Liver (tissue), 3 donors: ENCODE measurements at regions not wholly inside any gene's neighbourhood (a gene's known extent, or its start where the extent isn't known, plus 50 kb on each side); places are given as distances from the start of the nearest gene placed in this dataset.
A peak's percentile ranks its signal among the peaks of the same experiment; 100 is the strongest.

ENCODE experiments used
- CTCF ChIP-seq: fragments of 150-350 bp; IDR thresholded peaks from 2 replicates; pipeline ENCODE4 v1.5.1; 2017; ENCODE audit warnings: improper control_type of control experiment, low read depth, low read length; ENCODE audit not compliant: missing input control
- JUND ChIP-seq, 2 donors: IDR thresholded peaks; 2 replicates each; pipeline ENCODE4 v1.6.1; 2016; ENCODE audit warnings: antibody characterized with exemption in 2 of 2
- MAX ChIP-seq: IDR thresholded peaks from 2 replicates; pipeline ENCODE4 v1.6.1; 2016; ENCODE audit warnings: antibody characterized with exemption
- RAD21 ChIP-seq, 2 donors: IDR thresholded peaks; 2 replicates each; pipeline ENCODE4 v1.6.1; 2016; ENCODE audit warnings: antibody characterized with exemption in 2 of 2, mild to moderate bottlenecking in 2 of 2
- REST ChIP-seq: IDR thresholded peaks from 2 replicates; pipeline ENCODE4 v1.6.1; 2016; ENCODE audit warnings: antibody characterized with exemption, mild to moderate bottlenecking
- RXRA ChIP-seq, 2 donors: IDR thresholded peaks; 2 replicates each; pipeline ENCODE4 v1.6.1; 2017 to 2018; ENCODE audit warnings: antibody characterized with exemption in 2 of 2, mild to moderate bottlenecking in 1 of 2
- TAF1 ChIP-seq: conservative IDR thresholded peaks from 2 replicates; pipeline ENCODE4 v1.6.1; 2016; ENCODE audit warnings: antibody characterized with exemption, mild to moderate bottlenecking
- TF ChIP-seq, protein P1 (sequence below): IDR thresholded peaks from 2 replicates; pipeline ENCODE4 v1.6.1; 2016; ENCODE audit warnings: antibody characterized with exemption
- donor health status: healthy.
- donor health status: healthy.

DNA sequence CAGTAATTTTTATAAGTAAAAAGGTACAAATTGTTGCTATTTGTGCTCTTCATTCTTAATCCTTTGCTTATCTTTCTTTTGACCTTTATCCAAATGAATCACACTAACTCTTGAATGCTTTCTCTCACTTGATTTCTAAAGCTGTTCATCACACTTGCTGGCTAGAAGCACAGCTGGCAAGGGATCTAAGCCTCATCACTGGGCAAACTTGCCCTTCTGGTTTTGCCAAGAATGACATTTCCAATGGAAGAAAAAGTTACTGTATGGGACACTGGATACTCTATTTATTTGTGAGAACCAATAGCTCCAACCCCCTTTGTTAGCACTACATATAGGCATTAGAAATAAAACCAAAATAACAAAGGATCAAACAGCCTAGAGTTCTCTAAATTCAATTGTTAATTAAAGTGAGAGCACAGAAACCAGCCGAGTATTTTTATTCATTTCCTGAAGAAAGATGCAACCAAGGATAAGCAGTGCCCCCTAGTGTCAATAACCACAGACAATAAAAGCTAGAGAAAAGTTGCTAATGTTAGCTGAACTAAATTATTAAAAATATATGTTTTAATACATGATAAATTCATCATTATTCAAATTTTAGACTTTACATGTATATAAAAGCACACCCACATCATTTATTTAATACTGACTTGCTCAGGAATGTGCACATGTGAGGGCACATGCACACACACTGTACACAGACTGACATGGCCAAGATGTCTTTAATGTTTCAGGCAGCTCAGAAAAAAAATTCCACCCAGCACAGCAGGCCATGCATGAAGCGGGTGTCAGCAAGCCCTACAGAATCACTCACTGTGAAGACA is 59.8 kb upstream of the POU5F2 start:
- TF ChIP-seq, protein P1, sequence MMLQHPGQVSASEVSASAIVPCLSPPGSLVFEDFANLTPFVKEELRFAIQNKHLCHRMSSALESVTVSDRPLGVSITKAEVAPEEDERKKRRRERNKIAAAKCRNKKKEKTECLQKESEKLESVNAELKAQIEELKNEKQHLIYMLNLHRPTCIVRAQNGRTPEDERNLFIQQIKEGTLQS, result no peak
- TF ChIP-seq CTCF (peak; percentile 55), MAX (no peak), REST (no peak), RXRA (IDR thresholded peaks at IDR 0.05) (no peak), TAF1 (no peak), RAD21 (IDR thresholded peaks at IDR 0.05) (peak; percentile 90), JUND (IDR thresholded peaks at IDR 0.05) (no peak)
